HL-60 (cell line): ENCODE measurements at regions not wholly inside any gene's neighbourhood (a gene's known extent, or its start where the extent isn't known, plus 50 kb on each side); places are given as distances from the start of the nearest gene placed in this dataset.
A peak's percentile ranks its signal among the peaks of the same experiment; 100 is the strongest.

Experiments
- DNase-seq, 2 experiments: peaks; one replicate each; pipeline ENCODE4 v3.0.0-alpha.2; 2010 to 2020; ENCODE audit warnings: low read depth in 1 of 2, low spot score in 1 of 2
- H3K27ac ChIP-seq: fragments of 250-450 bp; sonication (Bioruptor Pico); replicated peaks from 2 replicates; pipeline ENCODE4 v1.5.1; 2020; ENCODE audit warnings: mild to moderate bottlenecking, moderate library complexity
- H3K27me3 ChIP-seq: fragments of 250-450 bp; sonication (Bioruptor Pico); 2 replicates; pipeline ENCODE4 v1.5.1; 2021; ENCODE audit warnings: mild to moderate bottlenecking, moderate library complexity; ENCODE audit not compliant: insufficient read depth, poor library complexity, severe bottlenecking
- H3K4me3 ChIP-seq: replicated peaks from 2 replicates; pipeline ENCODE4 v1.5.1; 2011; ENCODE audit warnings: mild to moderate bottlenecking, control low read depth, low read length; ENCODE audit not compliant: insufficient read depth
- CTCF ChIP-seq: IDR thresholded peaks from one replicate; pipeline ENCODE4 v1.5.1; 2011; ENCODE audit warnings: low read length, control low read depth, inconsistent platforms; ENCODE audit not compliant: insufficient read depth
- GABPA ChIP-seq: IDR thresholded peaks from 2 replicates; pipeline ENCODE4 v1.6.1; 2012; ENCODE audit warnings: low read depth
- POLR2AphosphoS5 ChIP-seq: IDR thresholded peaks from 2 replicates; pipeline ENCODE4 v1.6.1; 2012; ENCODE audit warnings: low read depth
- REST ChIP-seq: IDR thresholded peaks from 2 replicates; pipeline ENCODE4 v1.6.1; 2012; ENCODE audit warnings: low read depth; ENCODE audit not compliant: insufficient replicate concordance
- SPI1 ChIP-seq: IDR thresholded peaks from 2 replicates; pipeline ENCODE4 v1.6.1; 2012; ENCODE audit warnings: low read depth, mild to moderate bottlenecking, borderline replicate concordance

GRCh38 chr3:72663429-72663828, 184.8 kb downstream of the SHQ1 start:
- no peak for DNase-seq
- Histone ChIP-seq H3K4me3 (no peak overlapping the region), H3K27ac (no peak overlapping the region), H3K27me3 (no peaks in the 10 kb centered on the region)
- TF ChIP-seq CTCF (no peak), POLR2AphosphoS5 (no peak), GABPA (no peak), REST (no peak), SPI1 (no peak)

GRCh38 chr3:72661115-72661457, 187.2 kb downstream of the SHQ1 start:
- no peak overlapping the region for H3K27ac ChIP-seq

GRCh38 chr3:72660270-72661114, 187.8 kb downstream of the SHQ1 start:
- no peak for TF ChIP-seq CTCF
- peak; percentile 64; the same call in 1 of the 2 replicates for TF ChIP-seq SPI1
- Histone ChIP-seq H3K27me3 (no peaks in the 10 kb centered on the region), H3K27ac (no peak overlapping the region), H3K4me3 (no peak overlapping the region)
- DNase-seq = no peak

More at GRCh38 chr3:72661115-72661457, 187.2 kb downstream of the SHQ1 start:
- no peaks in the 10 kb centered on the region for H3K27me3 ChIP-seq
- no peak for DNase-seq
- TF ChIP-seq REST = no peak
- TF ChIP-seq GABPA = no peak
- H3K4me3 ChIP-seq = no peak overlapping the region

GRCh38 chr3:72659596-72659995, 188.6 kb downstream of the SHQ1 start:
- Histone ChIP-seq H3K27me3 (no peaks in the 10 kb centered on the region), H3K27ac (no peak overlapping the region), H3K4me3 (no peak overlapping the region)
- TF ChIP-seq CTCF = no peak
- TF ChIP-seq REST = no peak
- TF ChIP-seq POLR2AphosphoS5 = no peak
- no peak for TF ChIP-seq SPI1
- TF ChIP-seq GABPA = no peak
- no peak for DNase-seq
